GM19025 (cell line): ENCODE measurements at regions not wholly inside any gene's neighbourhood (a gene's known extent, or its start where the extent isn't known, plus 50 kb on each side); places are given as distances from the start of the nearest gene placed in this dataset.

Source experiments
- ATAC-seq: cut with Tn5 transposase; IDR thresholded peaks from one replicate; pipeline ENCODE4 v1.9.1; 2021; ENCODE audit warnings: mild to moderate bottlenecking, low read depth, moderate library complexity; ENCODE audit not compliant: unreplicated experiment

- no peak for ATAC-seq
Observed at GRCh38 chr5:155733935-155734334, 593.0 kb upstream of the SGCD start.

- ATAC-seq, result no peak
Observed at GRCh38 chr5:155735388-155735787, 591.6 kb upstream of the SGCD start.

DNA sequence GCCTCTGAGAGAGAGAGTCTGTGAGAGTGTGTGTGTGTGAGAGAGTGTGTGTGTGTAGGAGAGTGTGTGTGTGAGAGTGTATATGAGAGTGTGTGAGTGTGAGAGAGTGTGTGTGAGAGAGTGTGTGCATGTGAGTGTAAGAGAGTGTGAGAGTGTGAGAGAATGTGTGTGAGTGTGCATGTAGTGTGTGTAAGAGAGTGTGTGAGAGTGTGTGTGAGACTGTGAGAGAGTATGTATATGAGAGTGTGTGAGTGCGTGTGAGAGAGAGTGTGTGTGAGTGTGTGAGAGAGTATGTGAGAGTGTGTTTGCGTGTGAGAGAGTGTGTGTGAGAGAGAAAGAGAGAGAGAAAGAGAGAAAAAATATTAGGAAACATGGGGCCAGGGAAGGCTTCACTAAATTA, 588.3 kb upstream of the SGCD start:
- no peak for ATAC-seq

DNA sequence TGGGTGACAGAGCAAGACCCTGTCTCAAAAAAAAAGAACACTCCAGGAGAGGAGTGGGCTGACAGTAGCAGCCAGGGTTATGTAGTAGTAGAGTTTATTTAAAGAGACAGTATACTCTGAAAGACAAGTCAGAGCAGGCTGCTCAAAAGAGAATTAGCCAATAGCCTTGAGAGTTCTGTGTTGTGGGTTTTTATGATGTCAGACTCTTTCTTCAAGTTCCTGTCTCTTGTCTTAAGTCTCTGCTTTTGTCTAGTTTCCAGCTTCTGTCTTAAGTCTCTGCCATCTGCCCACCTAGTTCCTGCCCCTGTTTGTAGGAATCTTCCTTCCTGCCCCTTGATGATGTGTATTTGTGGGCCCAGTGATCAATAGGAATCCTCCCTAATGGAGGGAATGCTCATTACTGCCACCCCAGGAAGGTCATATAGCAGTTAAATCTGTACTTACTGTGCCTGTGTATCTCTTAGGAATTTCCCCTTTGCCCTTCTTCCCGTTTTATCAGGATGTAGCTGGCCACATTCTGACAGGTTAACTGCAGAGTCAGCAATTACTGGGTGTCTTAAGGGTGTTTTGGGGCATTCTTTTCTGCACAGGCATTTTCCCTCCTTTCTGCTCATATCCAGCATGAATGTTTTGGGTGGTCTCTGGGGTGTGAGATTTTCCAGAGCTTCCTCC, 580.5 kb upstream of the SGCD start:
- no peak for ATAC-seq

DNA sequence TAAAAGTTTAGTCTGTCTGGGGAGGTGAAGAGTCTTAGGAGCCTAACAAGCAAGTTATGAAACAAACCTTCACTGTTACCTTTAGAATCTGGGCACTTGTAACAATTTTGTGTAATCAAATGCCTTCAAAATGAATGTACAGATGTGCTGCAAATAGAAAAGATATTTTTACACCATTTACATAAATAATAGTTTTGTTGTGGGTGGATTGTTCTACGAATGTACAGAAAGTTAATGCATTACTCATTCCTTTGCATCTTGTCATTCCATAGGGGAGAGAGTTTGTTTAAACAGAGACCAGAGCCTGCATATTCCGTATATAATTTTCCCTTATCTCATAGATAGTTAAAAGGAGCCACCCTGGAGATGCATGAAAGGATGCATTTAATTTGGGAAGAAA, 576.9 kb upstream of the SGCD start:
- ATAC-seq, result no peak

DNA sequence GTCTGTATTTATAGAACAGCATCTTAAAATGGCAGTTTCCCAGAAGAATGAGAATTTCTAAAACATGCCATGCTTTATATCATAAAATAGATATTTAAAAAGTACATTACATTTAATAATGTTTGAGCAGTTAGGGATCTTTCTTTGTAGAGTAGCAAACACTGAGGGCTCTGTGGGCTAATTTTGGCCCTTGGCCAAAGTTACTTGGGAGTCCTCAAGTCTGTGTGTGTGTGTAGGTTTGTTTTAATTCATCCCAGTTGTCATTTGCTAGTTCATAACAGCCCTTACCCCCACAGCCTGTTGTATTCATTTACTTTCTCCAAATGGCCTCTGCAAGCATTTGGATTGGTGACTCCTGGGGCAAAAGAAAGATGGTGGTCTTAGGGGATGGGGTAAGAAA, 576.4 kb upstream of the SGCD start:
- no peak for ATAC-seq

DNA sequence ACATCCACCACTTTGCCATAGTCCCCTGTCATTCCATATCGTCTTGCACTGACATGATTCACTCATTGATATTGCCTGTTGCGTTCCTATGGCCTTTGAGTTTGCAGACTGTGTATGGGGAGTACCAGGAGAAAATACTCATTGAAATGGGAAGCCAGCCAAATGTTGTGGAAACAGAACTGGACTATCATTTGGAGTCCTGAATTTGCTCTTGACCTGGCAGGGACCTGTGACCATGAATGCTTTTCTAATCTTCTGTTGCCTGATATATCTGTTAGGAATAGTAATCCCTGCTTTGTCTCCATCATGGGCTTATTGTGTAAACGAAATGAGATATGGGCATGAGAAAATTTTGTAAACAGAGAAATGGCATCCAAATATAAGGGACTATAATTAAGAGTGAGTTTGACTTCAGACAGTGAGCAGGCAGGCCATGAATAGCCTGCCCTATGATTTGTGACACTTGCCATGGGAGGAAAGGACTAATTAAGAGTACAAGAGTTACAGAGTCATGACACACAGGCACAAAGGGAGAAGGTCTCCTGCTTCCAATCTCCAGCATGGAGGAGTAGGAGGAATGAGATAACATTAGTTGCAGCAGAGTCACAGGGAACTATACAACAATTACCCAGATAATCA, 572.9 kb upstream of the SGCD start:
- no peak for ATAC-seq

DNA sequence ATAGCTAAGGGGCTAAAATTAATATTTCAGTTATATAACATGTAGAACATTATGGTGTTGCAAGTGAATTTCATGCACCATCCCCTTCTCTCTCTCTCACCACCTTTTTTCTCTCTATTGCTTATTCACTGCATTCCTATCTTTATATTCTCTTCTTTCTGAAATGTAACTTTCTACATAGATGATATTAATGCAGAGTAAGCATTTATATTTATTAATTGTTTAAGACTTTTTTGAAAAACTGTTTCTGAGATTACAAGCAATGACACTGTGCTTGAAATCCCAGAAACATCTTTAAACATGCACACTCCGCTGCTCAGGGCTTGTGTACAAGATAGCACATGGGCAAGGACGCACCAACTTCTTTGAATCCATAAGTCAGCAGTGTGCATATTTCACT, 567.7 kb upstream of the SGCD start:
- ATAC-seq, result no peak

- no peak for ATAC-seq
Observed at GRCh38 chr5:155759984-155760383, 567.0 kb upstream of the SGCD start.

GRCh38 chr5:155761502-155761901, 565.5 kb upstream of the SGCD start:
- no peak for ATAC-seq

- ATAC-seq, result no peak
Observed at GRCh38 chr5:155765715-155766114, 561.2 kb upstream of the SGCD start.

GRCh38 chr5:155767470-155767869, 559.5 kb upstream of the SGCD start:
- no peak for ATAC-seq

GRCh38 chr5:155768332-155768731, 558.6 kb upstream of the SGCD start:
- no peak for ATAC-seq

GRCh38 chr5:155772009-155772662, 554.8 kb upstream of the SGCD start:
- ATAC-seq, result no peak

GRCh38 chr5:155773680-155774079, 553.3 kb upstream of the SGCD start:
- no peak for ATAC-seq

GRCh38 chr5:155780260-155780659, 546.7 kb upstream of the SGCD start:
- ATAC-seq, result no peak

DNA sequence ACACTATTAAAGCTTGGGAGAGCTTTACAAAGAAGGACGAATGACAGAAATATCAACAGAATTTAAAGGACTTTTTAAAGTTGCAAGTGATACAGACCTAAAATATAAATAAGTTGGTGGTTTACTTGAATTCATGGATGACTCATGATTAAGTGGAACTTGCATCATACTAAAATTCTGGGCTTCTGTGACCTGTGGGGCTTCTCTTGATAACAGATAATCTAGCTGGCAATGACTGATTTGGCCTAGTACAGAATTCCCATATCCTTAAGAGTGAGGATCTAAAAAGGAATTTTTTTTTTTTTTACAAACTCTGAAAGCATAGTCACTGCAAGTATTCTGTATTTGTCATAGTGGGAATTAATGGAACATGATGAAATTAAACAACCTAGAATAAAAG, 543.7 kb upstream of the SGCD start:
- ATAC-seq, result no peak

DNA sequence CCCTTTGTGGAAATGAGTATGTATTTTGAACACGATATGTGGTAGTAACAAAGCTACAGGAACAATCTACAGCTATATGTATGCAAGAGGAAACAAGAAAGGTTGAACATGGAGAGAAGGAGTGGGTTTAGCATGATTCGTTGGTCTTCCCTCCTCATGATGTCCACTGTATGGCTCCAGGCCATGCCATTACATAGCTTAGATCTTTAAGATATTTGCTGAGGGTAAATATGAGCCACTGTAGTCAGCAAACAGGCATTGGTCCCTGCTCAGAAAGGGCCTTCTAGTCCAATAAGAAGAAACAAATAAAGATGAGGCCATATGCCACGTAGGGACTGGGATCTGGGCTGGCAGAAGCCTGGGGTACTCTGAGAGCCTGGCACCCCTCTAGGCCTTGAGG, 543.2 kb upstream of the SGCD start:
- no peak for ATAC-seq

GRCh38 chr5:155786108-155786507, 540.9 kb upstream of the SGCD start:
- ATAC-seq, result no peak

DNA sequence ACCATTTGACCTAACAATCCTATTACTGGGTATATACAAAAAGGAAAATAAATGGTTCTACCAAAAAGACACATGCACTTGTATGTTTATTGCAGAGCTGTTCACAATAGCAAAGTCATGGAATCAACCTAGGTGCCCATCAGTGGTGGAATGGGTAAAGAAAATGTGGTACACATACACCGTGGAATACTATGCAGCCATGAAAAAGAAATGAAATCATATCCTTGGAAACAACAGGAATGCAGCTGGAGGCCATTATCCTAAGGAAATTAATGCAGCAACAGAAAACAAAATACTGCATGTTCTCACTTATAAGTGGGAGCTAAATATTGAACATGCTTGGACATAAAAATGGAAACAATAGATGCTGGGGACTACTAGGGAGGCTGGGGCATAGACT, 534.1 kb upstream of the SGCD start:
- no peak for ATAC-seq

- ATAC-seq, result no peak
Observed at GRCh38 chr5:155794795-155795194, 532.2 kb upstream of the SGCD start.

DNA sequence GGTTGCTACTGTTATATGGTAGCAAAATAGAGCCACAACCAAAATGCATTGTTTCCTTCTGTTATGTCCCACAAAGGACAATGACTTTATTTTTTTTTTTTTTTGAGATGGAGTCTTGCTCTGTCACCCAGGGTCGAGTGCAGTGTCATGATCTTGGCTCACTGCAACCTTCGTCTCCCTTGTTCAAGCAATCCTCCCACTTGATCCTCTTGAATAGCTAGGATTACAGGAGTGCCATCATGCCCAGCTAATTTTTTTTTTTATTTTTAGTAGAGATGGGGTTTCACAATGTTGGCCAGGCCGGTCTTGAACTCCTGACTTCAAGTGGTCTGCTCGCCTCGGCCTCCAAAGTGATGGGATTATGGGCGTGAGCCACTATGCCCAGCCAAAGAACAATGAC, 527.7 kb upstream of the SGCD start:
- ATAC-seq, result no peak
